Trophoblast cell (in vitro differentiated cells and primary cell): ENCODE measurements at regions not wholly inside any gene's neighbourhood (a gene's known extent, or its start where the extent isn't known, plus 50 kb on each side); places are given as distances from the start of the nearest gene placed in this dataset.

Experiments
- DNase-seq, 2 donors: peaks; one replicate each; pipeline ENCODE4 v3.0.0-alpha.2; 2016
- H2AFZ ChIP-seq: 2 replicates; pipeline ENCODE4 v1.6.1; 2013; ENCODE audit warnings: low read length, moderate library complexity, mild to moderate bottlenecking; ENCODE audit not compliant: insufficient read depth, poor library complexity
- H2AK5ac ChIP-seq: 2 replicates; pipeline ENCODE4 v1.6.1; 2013; ENCODE audit warnings: mild to moderate bottlenecking, low read length
- H2BK120ac ChIP-seq: 2 replicates; pipeline ENCODE4 v1.6.1; 2013; ENCODE audit warnings: low read length, mild to moderate bottlenecking, moderate library complexity; ENCODE audit not compliant: insufficient read depth, poor library complexity
- H2BK12ac ChIP-seq: 2 replicates; pipeline ENCODE4 v1.6.1; 2013; ENCODE audit warnings: mild to moderate bottlenecking, low read length, moderate library complexity
- H2BK5ac ChIP-seq: 2 replicates; pipeline ENCODE4 v1.6.1; 2013; ENCODE audit warnings: low read length, low read depth, moderate library complexity, mild to moderate bottlenecking; ENCODE audit not compliant: poor library complexity
- H3K14ac ChIP-seq: 2 replicates; pipeline ENCODE4 v1.6.1; 2013; ENCODE audit warnings: mild to moderate bottlenecking, low read length
- H3K18ac ChIP-seq: 2 replicates; pipeline ENCODE4 v1.6.1; 2013; ENCODE audit warnings: mild to moderate bottlenecking, low read length
- H3K23ac ChIP-seq: 2 replicates; pipeline ENCODE4 v1.6.1; 2013; ENCODE audit warnings: low read length
- H3K27ac ChIP-seq: 2 replicates; pipeline ENCODE4 v1.5.1; 2013; ENCODE audit warnings: low read depth, mild to moderate bottlenecking, inconsistent platforms, low read length, moderate library complexity
- H3K27me3 ChIP-seq: 2 replicates; pipeline ENCODE4 v1.6.1; 2013; ENCODE audit warnings: inconsistent platforms, mild to moderate bottlenecking, low read length, moderate library complexity; ENCODE audit not compliant: insufficient read depth
- H3K36me3 ChIP-seq, 2 experiments: 1 replicate in 1 of 2; 2 replicates in 1 of 2; pipeline ENCODE4 v1.6.1; 2013; ENCODE audit warnings: low read length in 2 of 2, mild to moderate bottlenecking in 2 of 2, moderate library complexity in 1 of 2; ENCODE audit not compliant: insufficient read depth in 2 of 2, control insufficient read depth in 1 of 2
- H3K4ac ChIP-seq: 2 replicates; pipeline ENCODE4 v1.6.1; 2013; ENCODE audit warnings: low read depth, mild to moderate bottlenecking, low read length, moderate library complexity
- H3K4me1 ChIP-seq, 2 experiments: 1 replicate in 1 of 2; 2 replicates in 1 of 2; pipeline ENCODE4 v1.6.1; 2013; ENCODE audit warnings: low read length in 2 of 2, mild to moderate bottlenecking in 2 of 2, moderate library complexity in 1 of 2; ENCODE audit not compliant: insufficient read depth in 2 of 2, control insufficient read depth in 1 of 2
- H3K4me2 ChIP-seq: 2 replicates; pipeline ENCODE4 v1.6.1; 2013; ENCODE audit warnings: inconsistent platforms, mild to moderate bottlenecking, low read length, moderate library complexity
- H3K4me3 ChIP-seq: 2 replicates; pipeline ENCODE4 v1.5.1; 2013; ENCODE audit warnings: mild to moderate bottlenecking, low read depth, low read length, inconsistent platforms
- H3K79me1 ChIP-seq: one replicate; pipeline ENCODE4 v1.6.1; 2013; ENCODE audit warnings: low read length
- H3K79me2 ChIP-seq: 2 replicates; pipeline ENCODE4 v1.6.1; 2013; ENCODE audit warnings: low read length, mild to moderate bottlenecking; ENCODE audit not compliant: control insufficient read depth, insufficient read depth, poor library complexity
- H3K9ac ChIP-seq: 2 replicates; pipeline ENCODE4 v1.6.1; 2013; ENCODE audit warnings: mild to moderate bottlenecking, low read length
- H3K9me3 ChIP-seq: 2 replicates; pipeline ENCODE4 v1.6.1; 2013; ENCODE audit warnings: low read depth, mild to moderate bottlenecking, control low read depth, inconsistent platforms, low read length; ENCODE audit not compliant: insufficient read depth
- H4K12ac ChIP-seq: 2 replicates; pipeline ENCODE4 v1.6.1; 2013; ENCODE audit warnings: low read depth, mild to moderate bottlenecking, low read length, moderate library complexity
- H4K8ac ChIP-seq: 2 replicates; pipeline ENCODE4 v1.6.1; 2013; ENCODE audit warnings: low read depth, mild to moderate bottlenecking, low read length, moderate library complexity
- H4K91ac ChIP-seq: one replicate; pipeline ENCODE4 v1.6.1; 2013; ENCODE audit warnings: low read depth, mild to moderate bottlenecking, low read length, moderate library complexity
- WGBS: extraction: QIAGEN DNeasy Blood & Tissue Kit; methylation state at CpG from one replicate; pipeline ENCODE4 v1.1.7; 2013; ENCODE audit warnings: missing lambda C conversion rate; ENCODE audit not compliant: insufficient read length, insufficient coverage; ENCODE audit errors: extremely low coverage; 5-methylcytosine and 5-hydroxymethylcytosine counted together

- H3K4me1 ChIP-seq, result no peaks in the 10 kb centered on the region
- WGBS, result no CpG with 5 or more reads among the region's 2 CpGs
- no peak overlapping the region for H2AFZ ChIP-seq
Observed at GRCh38 chr4:125370478-125370877, 55.7 kb downstream of the FAT4 start.

DNA sequence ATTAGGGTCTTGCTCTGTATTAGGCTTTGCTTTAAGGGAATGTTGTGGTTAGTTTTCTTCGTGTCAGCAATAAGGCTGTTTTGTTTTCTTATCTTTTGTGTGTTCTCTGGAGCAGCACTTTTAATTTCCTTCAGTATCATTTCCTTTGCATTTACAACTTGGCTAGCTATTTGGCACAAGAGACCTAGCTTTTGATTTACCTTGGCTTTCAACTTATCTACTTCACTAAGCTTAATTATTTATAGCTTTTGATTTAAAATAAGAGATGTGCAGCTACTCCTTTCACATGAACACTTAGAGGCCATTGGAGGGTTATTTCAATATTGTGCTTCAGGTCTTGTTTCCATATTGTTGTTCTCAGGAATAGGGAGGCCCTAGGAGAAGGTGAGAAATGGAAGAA lies 68.2 kb downstream of the FAT4 start:
- Histone ChIP-seq H3K18ac (no peak overlapping the region), H3K4ac (no peak overlapping the region), H4K12ac (no peak overlapping the region), H2BK5ac (no peak overlapping the region), H3K4me1 (no peaks in the 10 kb centered on the region), H3K9ac (no peak overlapping the region), H3K79me2 (no peaks in the 10 kb centered on the region), H3K79me1 (no peaks in the 10 kb centered on the region), H3K27me3 (no peaks in the 10 kb centered on the region), H3K9me3 (no peaks in the 10 kb centered on the region), H3K4me2 (no peak overlapping the region), H2AK5ac (no peak overlapping the region), H3K23ac (no peak overlapping the region), H3K27ac (no peak overlapping the region), H2BK12ac (no peak overlapping the region), H4K8ac (no peak overlapping the region), H3K36me3 (no peaks in the 10 kb centered on the region), H2BK120ac (no peak overlapping the region), H3K4me3 (no peak overlapping the region), H2AFZ (no peak overlapping the region), H3K14ac (no peak overlapping the region), H4K91ac (no peak overlapping the region)
- no CpG with 5 or more reads among the region's 1 CpG for WGBS
- no peak for DNase-seq

More at GRCh38 chr4:125370478-125370877, 55.7 kb downstream of the FAT4 start:
- Histone ChIP-seq H4K12ac (no peak overlapping the region), H2BK12ac (no peak overlapping the region), H3K79me2 (no peaks in the 10 kb centered on the region), H3K9me3 (no peaks in the 10 kb centered on the region), H2BK120ac (no peak overlapping the region), H2AK5ac (no peak overlapping the region), H3K23ac (no peak overlapping the region), H3K9ac (no peak overlapping the region), H3K4me2 (no peak overlapping the region), H3K79me1 (no peaks in the 10 kb centered on the region), H2BK5ac (no peak overlapping the region), H3K4ac (no peak overlapping the region), H3K27ac (no peak overlapping the region), H3K36me3 (no peaks in the 10 kb centered on the region), H4K91ac (no peak overlapping the region), H4K8ac (no peak overlapping the region), H3K27me3 (no peaks in the 10 kb centered on the region), H3K14ac (no peak overlapping the region), H3K18ac (no peak overlapping the region), H3K4me3 (no peak overlapping the region)
- DNase-seq, result no peak

GRCh38 chr4:125387770-125388169 lies 73.0 kb downstream of the FAT4 start:
- Histone ChIP-seq H4K8ac (no peak overlapping the region), H3K27me3 (no peaks in the 10 kb centered on the region), H2AK5ac (no peak overlapping the region), H3K4me1 (peaks cover 2% of the 10 kb centered on the region in 2 experiments), H3K4ac (no peak overlapping the region), H2BK120ac (no peak overlapping the region), H2BK5ac (no peak overlapping the region), H3K79me2 (no peaks in the 10 kb centered on the region), H4K12ac (no peak overlapping the region), H2AFZ (no peak overlapping the region), H2BK12ac (no peak overlapping the region), H3K4me3 (no peak overlapping the region), H3K4me2 (no peak overlapping the region), H3K9ac (no peak overlapping the region), H3K14ac (no peak overlapping the region), H3K36me3 (no peaks in the 10 kb centered on the region), H3K79me1 (no peaks in the 10 kb centered on the region), H3K9me3 (no peaks in the 10 kb centered on the region), H3K23ac (no peak overlapping the region), H3K27ac (no peak overlapping the region), H3K18ac (no peak overlapping the region), H4K91ac (no peak overlapping the region)
- no peak for DNase-seq

DNA sequence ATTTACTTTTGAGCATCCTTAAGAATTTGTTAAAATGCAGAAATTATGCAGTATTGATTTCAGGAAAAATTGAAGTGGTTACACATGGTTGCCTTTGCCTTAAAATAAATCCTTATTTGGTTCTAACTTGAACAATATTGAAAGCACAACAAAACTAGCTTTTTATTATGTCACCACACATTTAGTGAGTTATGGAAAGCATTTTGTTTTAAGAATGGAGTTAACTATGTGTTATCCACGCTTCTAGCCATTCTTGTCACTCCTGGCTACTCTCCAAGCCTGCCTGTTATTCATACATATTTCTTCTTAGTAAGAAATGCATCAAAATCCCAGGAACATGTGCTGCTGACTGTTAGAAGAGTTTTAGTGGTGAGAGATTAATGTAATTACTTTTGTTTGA lies 73.9 kb downstream of the FAT4 start:
- Histone ChIP-seq H3K4me1 (peaks cover 2% of the 10 kb centered on the region in 2 experiments), H4K12ac (no peak overlapping the region), H2AK5ac (no peak overlapping the region), H3K4me3 (no peak overlapping the region), H4K8ac (no peak overlapping the region), H2BK5ac (no peak overlapping the region), H3K14ac (no peak overlapping the region), H2BK120ac (no peak overlapping the region), H3K36me3 (no peaks in the 10 kb centered on the region), H3K18ac (no peak overlapping the region), H4K91ac (no peak overlapping the region), H3K9ac (no peak overlapping the region), H3K9me3 (no peaks in the 10 kb centered on the region), H3K27me3 (no peaks in the 10 kb centered on the region), H3K4ac (no peak overlapping the region), H3K27ac (no peak overlapping the region), H3K79me2 (no peaks in the 10 kb centered on the region), H3K79me1 (no peaks in the 10 kb centered on the region), H2BK12ac (no peak overlapping the region), H3K4me2 (no peak overlapping the region), H2AFZ (no peak overlapping the region), H3K23ac (no peak overlapping the region)
- DNase-seq, result no peak
- WGBS, result no CpG with 5 or more reads among the region's 1 CpG
